HG03342 (cell line): ENCODE measurements at regions not wholly inside any gene's neighbourhood (a gene's known extent, or its start where the extent isn't known, plus 50 kb on each side); places are given as distances from the start of the nearest gene placed in this dataset.
"Not testable (repeated sequence)": the region's sequence is repeated elsewhere in the genome, so short reads cannot be mapped to it uniquely, and the experiment has no call there.

Experiments used
- ATAC-seq: cut with Tn5 transposase; IDR thresholded peaks from one replicate; pipeline ENCODE4 v1.9.1; 2021; ENCODE audit warnings: mild to moderate bottlenecking, moderate library complexity; ENCODE audit not compliant: unreplicated experiment

DNA sequence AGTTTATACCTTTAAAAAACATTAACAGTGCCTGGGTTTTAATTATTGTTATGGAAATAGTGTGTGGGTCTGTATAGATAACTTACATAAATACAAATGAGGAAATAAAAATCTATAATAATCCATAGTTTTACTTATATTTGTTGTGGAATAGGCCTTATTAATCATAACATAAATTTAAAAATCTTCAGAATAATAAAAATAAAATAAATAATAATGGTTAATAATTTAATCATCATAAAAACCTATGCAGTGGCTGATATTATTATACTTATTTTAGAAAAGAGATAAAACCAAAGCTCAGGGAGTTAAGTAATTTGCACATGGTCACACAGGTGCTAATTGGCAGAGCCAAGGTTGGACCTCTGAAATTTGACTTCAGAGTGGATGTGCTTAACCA, 785.3 kb upstream of the SEMA6A start:
- no peak for ATAC-seq

DNA sequence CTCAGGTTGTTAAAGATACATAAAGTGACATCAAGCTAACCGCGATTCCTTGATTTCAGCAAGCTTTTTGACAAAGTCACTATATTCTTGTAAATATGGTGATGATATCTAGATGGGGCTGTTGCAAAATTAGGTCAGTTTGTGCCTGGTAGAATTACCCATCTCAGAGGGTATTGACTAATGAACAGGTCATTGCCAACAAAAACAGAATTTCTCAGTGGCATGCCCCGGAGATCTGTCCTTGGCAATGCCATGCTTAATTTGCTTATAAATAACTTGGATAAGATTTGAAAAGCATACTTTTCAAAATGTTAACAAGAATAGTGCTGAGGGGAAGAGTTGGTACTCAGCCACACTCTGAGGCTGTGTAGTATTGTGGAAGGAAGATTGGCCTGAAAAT, 783.3 kb upstream of the SEMA6A start:
- no peak for ATAC-seq

DNA sequence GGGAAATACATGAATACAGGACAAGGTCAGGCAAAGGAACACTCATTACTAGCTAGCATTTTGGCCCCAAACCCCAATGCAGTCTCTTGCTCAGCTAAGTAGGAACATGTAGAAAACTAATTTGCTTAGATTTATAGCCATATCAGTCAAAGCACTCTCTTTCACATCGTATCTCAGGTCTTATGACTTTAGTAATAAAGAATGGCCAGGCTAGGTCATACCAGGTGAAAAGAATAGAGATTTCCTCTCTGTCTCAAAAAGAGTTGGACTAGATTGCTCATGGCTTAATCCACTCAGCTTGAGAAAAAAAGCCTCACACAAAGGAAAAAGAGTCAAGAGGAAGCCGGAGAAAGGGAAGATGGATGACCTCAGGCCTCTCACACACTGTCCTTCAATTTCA, 772.7 kb upstream of the SEMA6A start:
- ATAC-seq = no peak

DNA sequence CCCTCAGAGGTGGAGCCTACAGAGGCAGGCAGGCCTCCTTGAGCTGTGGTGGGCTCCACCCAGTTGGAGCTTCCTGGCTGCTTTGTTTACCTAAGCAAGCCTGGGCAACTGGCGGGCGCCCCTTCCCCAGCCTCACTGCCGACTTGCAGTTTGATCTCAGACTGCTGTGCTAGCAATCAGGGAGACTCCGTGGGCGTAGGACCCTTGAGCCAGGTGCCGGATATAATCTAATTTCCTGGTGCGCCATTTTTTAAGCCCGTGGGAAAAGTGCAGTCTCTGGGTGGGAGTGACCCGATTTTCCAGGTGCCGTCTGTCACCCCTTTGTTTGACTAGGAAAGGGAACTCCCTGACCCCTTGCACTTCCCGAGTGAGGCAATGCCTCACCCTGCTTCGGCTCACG, 769.1 kb upstream of the SEMA6A start:
- not testable (repeated sequence) for ATAC-seq

DNA sequence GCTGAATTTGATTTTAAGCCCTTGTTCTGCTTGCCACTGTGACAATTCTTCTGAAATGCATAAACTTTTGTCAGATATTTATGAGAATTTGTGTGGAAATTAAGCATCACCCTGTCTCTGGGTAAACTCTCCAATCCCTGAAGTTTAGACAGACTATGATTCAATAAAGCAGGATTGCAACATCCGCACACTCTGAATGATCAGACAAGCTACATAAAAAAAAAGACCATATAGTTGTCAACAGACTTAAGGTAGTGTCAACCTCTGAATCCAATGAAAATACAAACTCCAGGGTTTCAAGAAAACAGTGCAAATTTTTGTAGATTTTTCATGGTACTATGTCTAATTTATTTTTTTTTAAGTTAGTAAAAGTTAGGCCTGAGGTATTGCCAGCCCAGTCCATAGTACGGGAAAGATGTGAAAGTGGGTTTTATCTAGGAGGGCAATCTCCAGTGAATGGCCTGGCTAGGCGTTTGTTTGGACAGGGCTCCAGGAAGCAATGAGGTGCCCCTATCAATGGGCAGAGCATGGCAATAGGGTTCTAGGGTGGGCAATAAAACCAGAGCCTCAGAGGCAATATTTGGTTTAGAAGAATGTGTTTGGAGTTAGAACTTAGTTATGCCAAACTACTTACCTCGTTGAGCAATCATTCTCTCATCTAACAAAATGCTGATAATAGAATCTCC, 762.6 kb upstream of the SEMA6A start:
- ATAC-seq = no peak

DNA sequence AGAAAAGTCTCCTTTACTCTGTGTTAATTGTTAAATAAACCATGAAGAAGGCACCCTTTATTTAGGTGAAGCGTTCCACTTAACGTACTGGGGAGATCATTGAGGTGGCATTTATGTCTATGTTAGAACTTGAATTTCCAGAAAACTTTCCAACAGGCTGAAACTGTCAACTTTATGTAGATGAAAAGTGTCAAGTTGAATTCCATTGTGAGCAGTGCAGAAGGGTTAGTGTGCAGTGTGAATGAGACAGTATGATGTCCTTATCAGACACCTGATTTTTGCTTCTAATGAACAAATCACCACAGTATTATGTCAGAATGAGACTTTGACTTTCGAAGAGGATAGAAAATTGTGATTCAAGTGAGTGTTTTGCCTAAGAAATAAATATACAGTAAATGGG, 761.6 kb upstream of the SEMA6A start:
- ATAC-seq = no peak

DNA sequence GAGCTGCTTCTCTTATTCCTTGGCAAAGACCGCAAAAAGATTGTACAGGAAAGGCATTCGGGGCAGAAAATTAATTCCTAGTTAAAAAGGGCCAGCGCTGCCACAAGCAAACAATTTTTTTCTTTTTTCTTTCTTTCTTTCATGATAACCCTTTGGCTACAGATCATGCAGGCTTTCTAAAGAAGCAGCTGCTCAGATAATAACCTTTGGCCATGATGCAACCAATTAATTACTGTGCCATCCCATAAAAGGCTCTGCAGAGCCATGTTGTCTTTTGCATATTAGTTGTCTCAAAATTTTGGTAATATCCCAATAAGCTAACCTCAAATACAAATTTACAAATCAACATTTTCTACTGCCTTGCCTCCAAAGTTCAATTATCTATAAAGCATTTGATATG, 758.4 kb upstream of the SEMA6A start:
- ATAC-seq = no peak

DNA sequence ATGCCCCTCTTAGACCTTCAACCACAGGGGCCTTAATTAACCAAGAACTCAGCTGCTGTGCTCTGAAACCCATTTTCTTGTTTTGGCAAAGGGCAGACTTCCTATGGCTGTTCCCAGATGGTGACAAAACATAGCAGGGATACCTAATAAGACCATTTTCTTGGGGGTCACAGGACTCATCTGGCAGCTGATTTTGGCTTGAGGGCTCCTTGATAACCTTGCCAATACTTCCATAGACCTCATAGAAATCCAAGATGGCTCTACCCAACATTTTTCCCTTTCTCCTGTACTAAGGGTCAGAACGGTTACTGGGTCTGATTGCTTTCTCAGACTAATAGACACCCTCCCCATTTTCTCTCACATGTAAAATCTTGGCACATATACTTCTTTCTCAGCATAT, 757.7 kb upstream of the SEMA6A start:
- ATAC-seq = no peak

DNA sequence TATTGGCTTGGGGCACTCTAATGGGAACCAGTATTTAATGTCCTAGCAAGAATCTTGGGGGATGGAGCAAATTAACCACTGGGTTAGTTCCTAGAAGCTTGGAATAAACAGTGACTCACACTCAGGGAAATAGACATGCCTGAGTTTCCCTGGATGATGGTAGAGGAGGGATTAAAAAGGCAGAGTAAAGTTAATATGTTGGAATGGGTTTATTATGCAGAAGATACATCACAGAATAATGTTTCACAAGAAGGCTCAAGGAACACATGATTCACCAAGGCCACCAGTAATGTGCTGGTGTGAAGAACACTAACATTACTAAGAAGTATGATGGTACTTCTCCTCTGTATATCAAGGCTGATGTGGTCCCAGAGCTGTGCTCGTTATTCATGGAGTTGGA, 752.9 kb upstream of the SEMA6A start:
- ATAC-seq = no peak

DNA sequence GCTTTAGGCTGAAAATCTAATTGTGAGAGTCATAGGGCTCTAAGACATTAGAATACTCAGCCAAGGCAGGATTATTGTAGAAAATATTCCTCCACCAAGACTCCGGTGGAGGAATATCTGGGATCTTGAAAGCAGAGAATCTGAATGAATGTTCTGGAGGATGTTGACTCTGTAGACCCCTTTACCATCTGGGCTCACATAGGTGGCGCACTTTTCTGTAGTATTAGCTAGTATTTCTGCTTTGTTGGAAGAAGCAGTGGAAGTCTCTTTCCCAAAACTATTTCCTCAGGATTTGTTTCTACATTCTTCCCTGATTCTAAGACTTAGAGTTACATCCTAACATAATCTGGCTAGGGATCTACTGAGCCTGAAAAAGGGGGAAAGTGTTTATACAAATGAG, 752.4 kb upstream of the SEMA6A start:
- ATAC-seq = no peak

DNA sequence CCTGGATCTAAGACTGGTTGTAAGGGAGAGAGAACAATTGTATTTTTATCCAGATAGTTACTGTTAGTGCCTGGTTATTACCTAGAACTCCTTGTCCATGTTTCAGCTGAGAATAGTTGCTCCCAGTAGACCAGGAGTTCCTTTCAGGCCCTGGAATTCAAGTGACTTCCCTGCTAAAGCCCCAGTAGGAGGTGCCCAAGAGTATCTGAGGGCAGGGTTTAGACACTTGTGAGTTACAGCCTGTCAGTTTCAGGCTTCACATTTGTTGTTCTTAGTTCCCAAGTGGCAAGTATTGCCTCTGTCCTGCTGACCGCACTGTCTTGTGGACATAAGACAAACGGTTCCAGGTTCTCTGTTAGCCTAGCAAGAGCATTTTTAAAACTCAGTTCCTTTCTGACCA, 743.9 kb upstream of the SEMA6A start:
- ATAC-seq = no peak

DNA sequence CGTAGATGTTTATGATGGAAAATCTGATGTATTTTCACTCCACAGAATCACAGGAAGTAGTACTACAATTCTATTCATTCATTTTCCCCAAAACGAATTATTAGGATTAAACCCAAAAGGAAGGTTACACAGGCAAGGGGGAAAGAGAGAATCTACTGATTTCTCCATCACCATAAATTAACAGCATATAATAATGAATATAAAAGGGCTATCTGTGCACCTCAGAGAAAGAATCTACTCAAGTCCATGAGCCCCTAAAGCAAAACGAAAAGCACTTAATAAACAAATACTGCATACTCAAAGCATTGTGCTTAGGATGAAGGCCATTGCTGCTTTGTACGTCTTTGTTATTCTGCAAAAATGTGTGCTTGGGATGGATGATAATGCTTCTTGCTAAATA, 740.5 kb upstream of the SEMA6A start:
- no peak for ATAC-seq

DNA sequence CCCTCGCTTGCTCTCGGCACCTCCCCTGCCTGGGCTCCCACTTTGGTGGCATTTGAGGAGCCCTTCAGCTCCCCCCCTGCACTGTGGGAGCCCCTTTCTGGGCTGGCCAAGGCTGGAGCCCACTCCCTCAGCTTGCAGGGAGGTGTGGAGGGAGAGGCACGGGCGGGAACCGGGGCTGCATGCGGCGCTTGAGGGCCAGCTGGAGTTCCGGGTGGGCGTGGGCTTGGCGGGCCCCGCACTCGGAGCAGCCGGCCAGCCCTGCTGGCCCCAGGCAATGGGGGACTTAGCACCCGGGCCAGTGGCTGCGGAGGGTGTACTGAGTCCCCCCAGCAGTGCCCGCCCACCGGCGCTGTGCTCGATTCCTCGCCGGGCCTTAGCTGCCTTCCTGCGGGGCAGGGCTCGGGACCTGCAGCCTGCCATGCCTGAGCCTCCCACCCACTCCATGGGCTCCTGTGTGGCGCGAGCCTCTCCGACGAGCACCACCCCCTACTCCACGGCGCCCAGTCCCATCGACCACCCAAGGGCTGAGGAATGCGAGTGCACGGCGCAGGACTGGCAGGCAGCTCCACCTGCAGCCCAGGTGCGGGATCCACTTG, 730.0 kb upstream of the SEMA6A start:
- not testable (repeated sequence) for ATAC-seq

DNA sequence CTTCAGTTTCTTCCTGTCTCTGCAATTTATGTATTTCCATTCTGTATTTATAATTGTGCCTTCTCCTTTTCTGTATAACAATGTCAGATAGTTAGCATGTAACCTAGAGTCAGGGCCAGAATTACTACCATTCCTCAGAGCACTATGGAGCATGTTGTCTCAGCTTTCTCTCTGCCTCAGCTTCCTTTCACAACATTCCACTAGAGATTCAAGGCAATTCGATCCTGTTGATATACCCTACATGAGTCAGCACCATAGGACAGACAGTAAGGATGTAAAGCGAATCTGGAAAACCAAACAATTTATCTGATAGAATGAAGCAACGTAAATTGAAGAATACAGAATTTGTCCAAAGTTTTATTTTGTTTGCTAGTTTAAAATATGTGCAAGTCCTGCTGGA, 728.3 kb upstream of the SEMA6A start:
- ATAC-seq = no peak

DNA sequence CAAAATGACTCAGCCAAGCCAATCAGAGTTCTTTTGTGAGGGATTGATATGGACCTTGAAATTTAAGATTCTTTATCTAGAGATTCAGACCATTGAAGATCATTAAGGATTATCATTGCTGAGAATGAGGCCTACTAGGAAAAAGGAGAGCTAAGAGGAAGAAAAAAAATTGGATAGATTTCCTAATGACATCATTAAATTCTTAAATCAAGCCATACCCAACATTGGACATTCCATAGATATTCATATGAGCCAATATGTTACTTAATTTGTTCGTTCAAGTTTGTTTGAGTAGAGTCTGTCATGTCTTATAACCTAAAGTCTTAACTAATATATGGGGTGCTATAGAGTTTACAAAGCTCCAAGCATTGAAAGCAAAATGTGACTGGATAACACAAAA, 727.9 kb upstream of the SEMA6A start:
- no peak for ATAC-seq

DNA sequence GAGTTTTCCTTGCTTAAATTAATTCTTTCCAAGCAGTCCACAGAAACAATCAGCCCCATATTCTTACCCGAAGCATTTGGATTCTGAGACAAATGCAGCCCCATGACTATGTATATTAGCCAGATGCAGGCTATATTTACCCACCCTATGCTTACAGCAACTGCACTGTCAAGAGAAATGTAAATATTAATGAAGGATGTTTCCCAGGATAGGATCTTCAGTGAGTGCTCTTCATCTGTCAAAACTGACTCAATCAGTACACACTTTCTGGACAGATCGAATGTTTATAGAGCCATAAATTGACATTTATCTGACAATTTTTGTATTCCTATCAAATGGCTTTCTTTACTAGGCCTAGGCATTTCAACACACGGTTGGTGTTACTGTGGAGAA, 725.3 kb upstream of the SEMA6A start:
- ATAC-seq = no peak

DNA sequence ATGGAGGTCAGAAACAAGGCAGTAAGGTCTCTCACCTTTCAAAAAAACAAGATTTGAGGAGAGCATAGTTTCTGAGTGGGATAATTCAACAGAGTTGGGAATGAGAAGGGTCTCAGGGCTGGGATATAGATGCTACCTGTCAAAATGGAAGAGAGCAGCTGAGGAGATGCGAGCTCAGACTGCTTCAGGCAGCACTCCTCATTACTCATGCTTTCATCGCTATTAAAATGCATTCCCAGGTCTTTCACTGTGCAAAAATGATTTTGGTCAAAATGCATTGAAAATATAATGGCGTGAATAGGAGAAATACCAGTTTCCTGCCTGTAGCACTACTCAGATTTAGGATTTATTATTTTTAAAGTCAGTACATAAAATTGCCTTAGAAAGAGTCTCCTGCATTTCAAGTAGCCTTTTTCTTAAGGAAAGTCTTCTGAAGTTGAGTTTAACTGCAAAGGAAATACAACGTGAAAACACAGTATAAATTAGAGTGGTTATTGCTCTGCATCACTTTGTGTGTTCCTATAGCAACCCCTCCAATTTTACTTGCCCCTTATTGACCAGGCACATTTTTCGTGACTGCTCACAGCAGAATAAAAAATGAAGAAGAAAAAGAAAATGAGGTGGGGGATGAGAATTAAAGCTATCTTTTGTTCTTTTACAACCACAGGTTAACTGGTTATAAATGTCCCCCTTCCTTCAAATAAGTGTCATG, 724.8 kb upstream of the SEMA6A start:
- no peak for ATAC-seq

DNA sequence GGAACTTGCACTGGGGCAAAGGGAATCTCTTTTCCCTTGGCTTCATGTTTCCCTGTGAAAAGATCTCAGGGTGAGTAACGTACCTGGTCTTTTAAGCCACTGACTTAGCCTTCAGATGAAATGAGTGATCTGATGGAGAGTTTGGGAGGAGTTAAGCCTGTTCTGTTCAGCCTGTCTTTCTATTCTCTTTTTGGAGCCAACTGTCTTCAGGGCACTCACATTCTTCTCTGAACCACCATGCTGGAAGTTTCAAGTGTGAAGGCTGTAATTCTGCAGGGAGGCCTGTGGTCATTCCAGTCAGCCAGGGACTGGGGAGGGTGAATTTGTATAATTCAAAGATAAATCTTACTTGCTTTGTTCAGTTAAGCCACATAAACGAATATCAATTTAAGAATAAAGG, 722.2 kb upstream of the SEMA6A start:
- ATAC-seq = no peak

DNA sequence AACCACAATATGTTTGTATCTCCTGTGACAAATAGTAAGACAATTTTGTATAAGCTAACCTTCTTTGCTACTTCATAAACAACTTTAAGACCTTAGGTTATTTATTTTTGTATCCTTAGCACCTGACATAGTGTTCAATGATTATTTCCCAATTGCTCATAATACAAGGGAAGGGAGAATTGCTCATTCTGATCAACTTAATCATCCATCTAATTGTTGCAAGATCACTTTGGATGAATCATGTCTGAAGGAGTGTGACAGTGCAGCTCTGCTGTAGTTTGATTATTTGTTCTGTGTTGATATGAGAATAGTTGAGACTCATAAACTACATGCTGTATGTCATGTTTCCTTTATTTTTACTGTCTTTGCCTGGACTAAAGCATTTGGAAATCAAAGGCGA, 721.3 kb upstream of the SEMA6A start:
- no peak for ATAC-seq

DNA sequence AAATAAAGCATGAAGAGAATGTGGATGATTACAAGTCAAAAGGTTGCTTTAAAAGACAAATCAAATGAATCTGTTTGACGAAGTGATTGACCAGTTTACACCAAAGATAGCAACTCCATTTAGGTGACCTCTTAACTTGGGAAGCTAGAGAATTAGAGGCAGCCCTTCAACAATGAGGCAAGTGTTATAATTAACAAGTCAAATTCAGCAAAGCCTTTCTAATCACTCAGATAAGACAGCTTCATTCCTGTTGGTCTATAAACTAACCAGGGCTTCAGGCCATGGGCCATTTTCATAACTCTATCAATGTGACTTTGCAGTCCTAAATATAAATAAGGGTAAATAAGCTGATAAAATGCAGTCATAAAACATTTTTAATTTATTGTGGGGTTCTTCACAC, 712.2 kb upstream of the SEMA6A start:
- ATAC-seq = no peak

DNA sequence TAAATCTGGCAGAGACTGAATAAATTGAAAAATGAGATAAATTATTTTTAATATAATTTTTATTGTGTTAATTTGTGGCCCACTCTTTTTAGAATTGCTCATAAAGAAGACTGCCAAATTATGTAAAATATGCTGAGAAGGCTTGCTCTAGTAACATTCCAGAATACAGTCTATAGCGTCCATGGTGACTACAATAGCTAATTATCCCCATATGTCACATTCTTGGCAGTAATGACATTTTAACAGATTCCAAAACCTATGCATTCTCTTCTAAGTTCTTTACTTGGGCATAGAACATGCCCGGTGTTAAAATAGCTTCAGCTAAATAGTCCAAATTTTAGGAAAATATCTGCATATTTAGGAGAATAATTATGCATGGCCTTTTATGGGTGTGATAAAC, 697.0 kb upstream of the SEMA6A start:
- ATAC-seq = no peak

DNA sequence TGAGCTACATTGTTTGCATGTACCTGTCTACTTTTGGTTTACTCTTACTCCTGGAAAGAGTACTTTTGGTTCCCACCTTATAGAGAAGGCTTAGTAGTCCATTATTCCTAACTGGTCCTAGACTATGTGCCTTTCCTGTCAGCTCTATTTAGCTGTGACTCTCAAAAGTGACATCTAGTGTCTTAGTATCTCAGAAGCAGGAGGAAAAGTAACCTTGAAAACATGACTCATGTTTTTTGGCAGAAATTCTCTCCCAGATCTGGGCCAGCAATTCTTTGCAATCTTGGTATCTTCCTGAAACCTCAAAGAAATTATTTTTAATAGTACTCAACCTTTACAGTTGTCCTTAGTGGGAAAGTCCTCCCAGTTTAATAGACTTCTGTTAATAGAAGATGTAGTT, 691.7 kb upstream of the SEMA6A start:
- ATAC-seq = no peak

DNA sequence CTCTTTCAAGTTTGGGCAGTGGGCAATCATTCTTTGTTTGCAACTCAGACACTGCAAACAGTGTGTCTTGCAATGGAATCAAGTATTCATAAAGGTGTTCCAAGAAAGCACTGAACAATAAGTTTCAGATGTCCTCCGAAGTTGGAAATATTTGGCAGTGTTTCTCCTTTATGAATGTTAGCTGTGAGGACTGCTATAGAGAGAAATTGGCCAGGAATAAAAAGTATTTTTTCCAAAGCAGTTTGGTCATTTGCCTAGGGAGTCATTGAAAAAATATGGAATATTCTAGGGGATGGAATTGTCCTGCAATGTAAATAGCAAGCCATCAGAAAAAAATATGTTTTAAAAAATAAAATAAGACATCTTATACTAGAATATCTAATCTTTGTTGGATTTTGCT, 688.6 kb upstream of the SEMA6A start:
- ATAC-seq = no peak
